ENCODE measurements at regions not wholly inside any gene's neighbourhood (a gene's known extent, or its start where the extent isn't known, plus 50 kb on each side); places are given as distances from the start of the nearest gene placed in this dataset.

GRCh38 chr2:150346806-150347205 lies 140.7 kb downstream of the RND3 start:
- no peaks in the 10 kb centered on the region for H3K9me3 ChIP-seq
- no peak overlapping the region for H3K4me3 ChIP-seq
- H3K36me3 ChIP-seq: no peaks in the 10 kb centered on the region
- no peaks in the 10 kb centered on the region for H3K4me1 ChIP-seq
- ATAC-seq (no peak), DNase-seq (no peak)
- H3K27me3 ChIP-seq (ENCODE audit: low read depth): no peaks in the 10 kb centered on the region
- H3K27ac ChIP-seq: no peak overlapping the region
- no peak for TF ChIP-seq CTCF (IDR thresholded peaks at IDR 0.05)
- intact Hi-C loops (cut with DNase I): no loop called here

GRCh38 chr2:150341982-150342680 lies 145.3 kb downstream of the RND3 start:
- no peaks in the 10 kb centered on the region for H3K9me3 ChIP-seq
- H3K27ac ChIP-seq: no peak overlapping the region
- DNase-seq (no peak), ATAC-seq (no peak)
- intact Hi-C loops (cut with DNase I): no loop called here
- H3K4me1 ChIP-seq: no peaks in the 10 kb centered on the region
- TF ChIP-seq CTCF (IDR thresholded peaks at IDR 0.05): no peak
- no peak overlapping the region for H3K4me3 ChIP-seq
- no peaks in the 10 kb centered on the region for H3K27me3 ChIP-seq (ENCODE audit: low read depth)
- H3K36me3 ChIP-seq: no peaks in the 10 kb centered on the region

GRCh38 chr2:150339951-150340350 lies 147.5 kb downstream of the RND3 start:
- no peaks in the 10 kb centered on the region for H3K4me1 ChIP-seq
- H3K27ac ChIP-seq: no peak overlapping the region
- no peaks in the 10 kb centered on the region for H3K36me3 ChIP-seq
- TF ChIP-seq CTCF (IDR thresholded peaks at IDR 0.05): no peak
- DNase-seq (no peak), ATAC-seq (no peak)
- H3K4me3 ChIP-seq: no peak overlapping the region
- intact Hi-C loops (cut with DNase I): no loop called here
- H3K9me3 ChIP-seq: no peaks in the 10 kb centered on the region
- no peaks in the 10 kb centered on the region for H3K27me3 ChIP-seq (ENCODE audit: low read depth)

DNA sequence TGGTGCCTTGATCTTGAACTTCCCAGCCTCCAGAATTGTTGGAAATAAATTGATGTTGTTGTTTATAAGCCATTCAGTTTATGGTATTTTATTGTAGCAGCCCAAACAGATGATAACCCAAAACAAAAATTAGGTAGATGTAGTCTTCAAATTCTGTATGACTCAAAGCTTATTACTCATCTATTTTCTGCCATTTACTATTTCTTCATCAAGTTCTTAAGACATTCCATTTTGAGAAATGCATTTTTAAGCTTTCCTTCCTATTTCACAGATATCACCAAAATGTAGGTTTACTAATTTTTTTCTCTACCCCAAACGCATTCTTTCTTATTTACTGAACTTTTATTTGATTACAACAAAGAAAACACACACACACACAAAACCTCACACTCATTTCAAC lies 148.2 kb downstream of the RND3 start:
- Histone ChIP-seq H3K4me1 (no peaks in the 10 kb centered on the region), H3K9me3 (no peaks in the 10 kb centered on the region), H3K27ac (no peak overlapping the region), H3K27me3 (ENCODE audit: low read depth) (no peaks in the 10 kb centered on the region), H3K36me3 (no peaks in the 10 kb centered on the region), H3K4me3 (no peak overlapping the region)
- no peak for ATAC-seq
- intact Hi-C loops (cut with DNase I): no loop called here
- DNase-seq: no peak
- no peak for TF ChIP-seq CTCF (IDR thresholded peaks at IDR 0.05)

- Histone ChIP-seq H3K27ac (no peak overlapping the region), H3K9me3 (no peaks in the 10 kb centered on the region), H3K4me3 (no peak overlapping the region), H3K27me3 (ENCODE audit: low read depth) (no peaks in the 10 kb centered on the region), H3K4me1 (no peaks in the 10 kb centered on the region), H3K36me3 (no peaks in the 10 kb centered on the region)
- DNase-seq (no peak), ATAC-seq (no peak)
- TF ChIP-seq CTCF (IDR thresholded peaks at IDR 0.05): no peak
- intact Hi-C loops (cut with DNase I): no loop called here
Measured at GRCh38 chr2:150335596-150335995, 151.9 kb downstream of the RND3 start.
